Activated CD8-positive, alpha-beta memory T cell treated with anti-CD3 and anti-CD28 coated beads, Interleukin-2, amount 50 U/mL, for 48 hours (primary cell): ENCODE measurements at regions not wholly inside any gene's neighbourhood (a gene's known extent, or its start where the extent isn't known, plus 50 kb on each side); places are given as distances from the start of the nearest gene placed in this dataset.
"Not testable (repeated sequence)": the region's sequence is repeated elsewhere in the genome, so short reads cannot be mapped to it uniquely, and the experiment has no call there.

ENCODE experiments used
- DNase-seq: peaks from one replicate; pipeline ENCODE4 v3.0.0-alpha.2; 2020

GRCh38 chr9:1882711-1883403, 132.3 kb upstream of the SMARCA2 start:
- no peak for DNase-seq

GRCh38 chr9:1890201-1890600, 124.9 kb upstream of the SMARCA2 start:
- no peak for DNase-seq

GRCh38 chr9:1890816-1891215, 124.3 kb upstream of the SMARCA2 start:
- no peak for DNase-seq

GRCh38 chr9:1903080-1903704, 112.0 kb upstream of the SMARCA2 start:
- not testable (repeated sequence) for DNase-seq

- no peak for DNase-seq
Observed at GRCh38 chr9:1907465-1907864, 107.7 kb upstream of the SMARCA2 start.

- DNase-seq, result no peak
Observed at GRCh38 chr9:1909322-1909721, 105.8 kb upstream of the SMARCA2 start.

GRCh38 chr9:1910269-1910811, 104.8 kb upstream of the SMARCA2 start:
- DNase-seq, result no peak

- no peak for DNase-seq
Observed at GRCh38 chr9:1913631-1914330, 101.4 kb upstream of the SMARCA2 start.

- no peak for DNase-seq
Observed at GRCh38 chr9:1916095-1916494, 99.1 kb upstream of the SMARCA2 start.

- DNase-seq, result no peak
Observed at GRCh38 chr9:1916655-1917054, 98.5 kb upstream of the SMARCA2 start.

- no peak for DNase-seq
Observed at GRCh38 chr9:1917396-1917935, 97.7 kb upstream of the SMARCA2 start.

- no peak for DNase-seq
Observed at GRCh38 chr9:1918108-1918507, 97.0 kb upstream of the SMARCA2 start.

- DNase-seq, result no peak
Observed at GRCh38 chr9:1918622-1919021, 96.5 kb upstream of the SMARCA2 start.

- DNase-seq, result no peak
Observed at GRCh38 chr9:1919229-1919628, 95.9 kb upstream of the SMARCA2 start.

GRCh38 chr9:1920386-1920785, 94.8 kb upstream of the SMARCA2 start:
- no peak for DNase-seq

- no peak for DNase-seq
Observed at GRCh38 chr9:1922026-1922425, 93.1 kb upstream of the SMARCA2 start.

- DNase-seq, result no peak
Observed at GRCh38 chr9:1927546-1927945, 87.6 kb upstream of the SMARCA2 start.

GRCh38 chr9:1929134-1929533, 86.0 kb upstream of the SMARCA2 start:
- DNase-seq, result no peak

- no peak for DNase-seq
Observed at GRCh38 chr9:1929722-1930244, 85.4 kb upstream of the SMARCA2 start.

- not testable (repeated sequence) for DNase-seq
Observed at GRCh38 chr9:1930245-1930736, 84.9 kb upstream of the SMARCA2 start.

- DNase-seq, result no peak
Observed at GRCh38 chr9:1938135-1938534, 77.0 kb upstream of the SMARCA2 start.

GRCh38 chr9:1938675-1939170, 76.4 kb upstream of the SMARCA2 start:
- no peak for DNase-seq

- no peak for DNase-seq
Observed at GRCh38 chr9:1939466-1939865, 75.7 kb upstream of the SMARCA2 start.
